Heart right ventricle (tissue), 16 donors: ENCODE measurements at regions not wholly inside any gene's neighbourhood (a gene's known extent, or its start where the extent isn't known, plus 50 kb on each side); places are given as distances from the start of the nearest gene placed in this dataset.

Experiments used
- ATAC-seq, 8 donors: fragments of 200-7000 bp; cut with Tn5 transposase; one replicate each; pipeline ENCODE4 v1.9.1; 2020; ENCODE audit warnings: mild to moderate bottlenecking in 8 of 8, moderate library complexity in 8 of 8, moderate number of reproducible peaks in 1 of 8
- DNase-seq, 2 donors: peaks; one replicate each; pipeline ENCODE4 v3.0.0-alpha.2; 2020
- H3K27ac ChIP-seq, 10 donors: fragments of 200-600 bp; sonication (generic) in 2 of 10; one replicate each; pipeline versions ENCODE4 v1.5.0 to v1.8.0; 2020 to 2022; ENCODE audit warnings: mild to moderate bottlenecking in 3 of 10
- H3K27me3 ChIP-seq, 7 donors: fragments of 200-600 bp; one replicate each; pipeline ENCODE4 v1.8.0; 2021 to 2022; ENCODE audit warnings: mild to moderate bottlenecking in 2 of 7
- H3K36me3 ChIP-seq, 9 donors: fragments of 200-600 bp; sonication (generic) in 1 of 9; one replicate each; pipeline versions ENCODE4 v1.5.0 to v1.8.0; 2020 to 2022; ENCODE audit warnings: mild to moderate bottlenecking in 2 of 9
- H3K4me1 ChIP-seq, 9 donors: fragments of 200-600 bp; sonication (generic) in 1 of 9; one replicate each; pipeline versions ENCODE4 v1.5.0 to v1.8.0; 2020 to 2022; ENCODE audit warnings: mild to moderate bottlenecking in 4 of 9
- H3K4me3 ChIP-seq, 10 donors: fragments of 200-600 bp; sonication (generic) in 2 of 10; one replicate each; pipeline versions ENCODE4 v1.5.0 to v1.8.0; 2020 to 2022; ENCODE audit warnings: mild to moderate bottlenecking in 7 of 10, moderate library complexity in 2 of 10
- H3K9me3 ChIP-seq, 11 donors: fragments of 200-600 bp in 10 of 11; sonication (generic) in 2 of 11; one replicate each; pipeline versions ENCODE4 v1.5.0 to v1.8.0; 2013 to 2022; ENCODE audit warnings: mild to moderate bottlenecking in 2 of 11, control low read depth in 1 of 11, moderate library complexity in 1 of 11
- WGBS, 2 donors: extraction: QIAGEN DNeasy Blood & Tissue Kit; methylation state at CpG; one replicate each; pipeline ENCODE4 v1.1.7; 2013; ENCODE audit warnings: inconsistent platforms in 1 of 2; 5-methylcytosine and 5-hydroxymethylcytosine counted together
- intact Hi-C, 10 donors: fragments of 100-400 bp; cut with DNase I; formaldehyde crosslinking; loops; one replicate each; pipeline versions ENCODE4 v1.11.1 to v1.14.2; 2022
- TF ChIP-seq, protein P1 (sequence below), 9 donors: fragments of 200-600 bp; sonication (generic) in 2 of 9; IDR thresholded peaks; one replicate each; pipeline versions ENCODE4 v1.5.0 to v1.8.0; 2021 to 2022; ENCODE audit warnings: antibody characterized with exemption in 9 of 9, mild to moderate bottlenecking in 5 of 9, moderate library complexity in 1 of 9
- donor health status: Arrhythmogenic right ventricular cardiomyopathy.
- donor health status: ischemic (EF 13 %, LVEDD 7.1; RV severe dilation, severe dysfunction).
- donor health status: healthy with polysubstance abuse.
- donor health status: DM: no; HTN: yes; CAD: no.
- donor health status: DM: no; HTN: no; CAD: no.
- donor health status: ischemic (EF 25% LVEDD 6.9; RV normal size, moderate dysfunction).
- donor health status: ischemic (EF 25% LVEDD 5.7; RV mildly dilated, moderate dysfunction).
- donor health status: healthy.
- donor health status: DM: yes; HTN: yes; CAD: no.
- donor health status: Ischemic cardiomyopathy.
- donor health status: ischemic (EF 35%, LVEDD 5.7; RV mildly dilated, moderate dysfunction).
- donor health status: nonischemic (EF 11% LVEDD 7.7; RV severe dilation, severe dysfunction).
- donor health status: DM: yes; HTN: yes; CAD: no.
- donor health status: PGD.
- donor health status: ischemic (EF 29% LVEDD 5.4; RV normal size, mild dysfunction).
- donor health status: nonischemic (EF 23%, LVEDD 6.1; RV moderate dilation, normal function).

DNA sequence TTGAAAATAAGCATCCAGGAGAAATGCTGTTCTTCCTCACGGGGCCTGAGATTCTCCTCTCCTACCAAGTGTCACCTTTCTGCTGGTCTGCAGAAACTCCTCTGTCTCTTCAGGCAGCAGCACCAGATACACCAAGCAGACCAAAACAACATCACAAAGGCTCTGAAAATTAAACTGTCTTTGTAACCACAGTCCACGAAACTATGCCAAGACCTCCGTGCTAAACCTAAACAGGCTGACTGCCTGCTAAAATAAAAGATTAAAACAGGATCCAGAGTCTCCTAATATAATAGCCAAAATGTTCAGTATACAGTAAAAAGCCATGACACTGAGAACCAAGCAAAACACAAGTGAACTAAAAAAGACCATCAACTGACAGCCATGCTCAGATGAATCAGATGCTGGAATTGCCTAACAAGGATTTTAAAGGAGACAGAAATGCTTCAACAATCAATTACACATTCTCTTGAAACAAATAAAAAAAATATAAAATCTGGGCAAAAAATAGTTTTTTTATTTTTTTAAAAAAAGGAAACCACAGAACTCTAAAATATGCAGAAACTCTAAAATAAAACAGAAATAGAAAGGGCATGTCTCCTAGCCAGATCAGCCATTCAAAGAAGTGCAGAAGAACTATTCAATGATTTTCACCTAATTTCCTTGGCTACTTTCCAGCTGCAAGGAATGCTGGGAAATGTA is 50.3 kb upstream of the TOX3 start:
- intact Hi-C loops = no loop called here
- H3K27ac ChIP-seq = no peak overlapping the region
- DNase-seq = no peak
- TF ChIP-seq, protein P1, sequence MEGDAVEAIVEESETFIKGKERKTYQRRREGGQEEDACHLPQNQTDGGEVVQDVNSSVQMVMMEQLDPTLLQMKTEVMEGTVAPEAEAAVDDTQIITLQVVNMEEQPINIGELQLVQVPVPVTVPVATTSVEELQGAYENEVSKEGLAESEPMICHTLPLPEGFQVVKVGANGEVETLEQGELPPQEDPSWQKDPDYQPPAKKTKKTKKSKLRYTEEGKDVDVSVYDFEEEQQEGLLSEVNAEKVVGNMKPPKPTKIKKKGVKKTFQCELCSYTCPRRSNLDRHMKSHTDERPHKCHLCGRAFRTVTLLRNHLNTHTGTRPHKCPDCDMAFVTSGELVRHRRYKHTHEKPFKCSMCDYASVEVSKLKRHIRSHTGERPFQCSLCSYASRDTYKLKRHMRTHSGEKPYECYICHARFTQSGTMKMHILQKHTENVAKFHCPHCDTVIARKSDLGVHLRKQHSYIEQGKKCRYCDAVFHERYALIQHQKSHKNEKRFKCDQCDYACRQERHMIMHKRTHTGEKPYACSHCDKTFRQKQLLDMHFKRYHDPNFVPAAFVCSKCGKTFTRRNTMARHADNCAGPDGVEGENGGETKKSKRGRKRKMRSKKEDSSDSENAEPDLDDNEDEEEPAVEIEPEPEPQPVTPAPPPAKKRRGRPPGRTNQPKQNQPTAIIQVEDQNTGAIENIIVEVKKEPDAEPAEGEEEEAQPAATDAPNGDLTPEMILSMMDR (IDR thresholded peaks at IDR 0.05) = no peak
- no peaks in the 10 kb centered on the region for H3K9me3 ChIP-seq
- no peak overlapping the region for H3K4me3 ChIP-seq
- ATAC-seq = no peak
- no peaks in the 10 kb centered on the region for H3K36me3 ChIP-seq
- no peaks in the 10 kb centered on the region for H3K4me1 ChIP-seq
- WGBS, 2 donors = 75% methylated on average over 3 of the region's 3 CpGs
- no peaks in the 10 kb centered on the region for H3K27me3 ChIP-seq
